COR-L47 (cell line): ENCODE measurements at regions not wholly inside any gene's neighbourhood (a gene's known extent, or its start where the extent isn't known, plus 50 kb on each side); places are given as distances from the start of the nearest gene placed in this dataset.
A peak's percentile ranks its signal among the peaks of the same experiment; 100 is the strongest.

Experiments used
- DNase-seq: peaks from one replicate; lab custom pipeline; 2025; lab: John Stamatoyannopoulos, UW

DNA sequence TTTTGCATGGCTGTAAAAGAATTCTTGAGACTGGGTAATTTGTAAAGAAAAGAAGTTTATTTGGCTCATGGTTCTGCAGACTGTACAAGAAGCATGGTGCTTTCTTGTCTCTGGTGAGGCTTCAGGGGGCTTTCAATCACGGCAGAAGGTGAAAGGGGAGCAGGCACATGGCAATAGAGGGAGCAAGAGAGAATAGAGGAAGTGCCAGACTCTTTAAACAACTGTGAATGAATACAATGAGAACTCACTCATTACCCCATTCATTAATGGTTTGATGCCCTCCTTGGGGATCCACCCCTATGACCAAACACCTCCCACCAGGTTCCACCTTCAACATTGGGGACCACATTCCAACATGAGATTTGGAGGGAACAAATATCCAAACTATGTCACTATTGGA, 463.5 kb downstream of the MTX2 start:
- no peak for DNase-seq

- DNase-seq: no peak
Observed at GRCh38 chr2:176733698-176734430, 464.6 kb downstream of the MTX2 start.

GRCh38 chr2:176734868-176735267, 465.6 kb downstream of the MTX2 start:
- no peak for DNase-seq

DNA sequence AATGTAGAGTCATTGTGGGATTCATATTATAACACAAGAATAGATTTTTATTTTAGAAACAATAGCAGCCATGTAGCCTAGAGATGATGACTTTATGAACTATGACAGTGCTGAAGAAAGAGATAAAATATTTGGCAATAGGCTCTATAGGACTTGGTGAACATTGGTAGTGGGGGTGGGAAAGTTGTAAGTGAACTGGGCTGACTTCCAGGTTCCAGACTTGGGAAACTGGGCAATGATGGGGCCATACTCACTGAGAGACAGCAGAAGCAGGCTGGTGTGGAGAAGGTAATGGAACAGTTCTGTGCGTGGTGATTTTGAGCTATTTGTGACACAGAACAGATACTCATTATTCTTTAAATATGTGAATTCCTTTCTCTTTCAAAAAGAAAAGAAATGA, 470.3 kb upstream of the HNRNPA3 start:
- DNase-seq: no peak

DNA sequence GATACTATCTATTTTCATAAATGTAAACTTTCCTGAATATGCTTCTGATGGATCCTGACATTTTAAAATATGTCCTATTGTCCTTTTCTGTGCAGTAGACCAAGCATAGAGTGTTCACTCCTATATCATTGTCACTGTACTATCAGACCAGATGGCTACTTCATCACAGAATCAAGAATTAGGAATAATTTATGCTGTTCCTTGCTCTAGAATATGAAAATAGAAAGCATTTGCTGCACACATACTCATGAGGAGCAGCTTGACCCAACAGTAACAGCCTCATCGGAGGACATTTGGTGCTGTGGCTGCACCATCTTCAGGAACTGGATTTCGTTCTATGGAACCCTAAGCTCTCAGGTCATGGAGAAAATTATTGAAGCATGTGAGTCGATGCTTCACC, 468.9 kb upstream of the HNRNPA3 start:
- no peak for DNase-seq

- no peak for DNase-seq
Observed at GRCh38 chr2:176744146-176744545, 468.4 kb upstream of the HNRNPA3 start.

GRCh38 chr2:176745543-176746200, 466.9 kb upstream of the HNRNPA3 start:
- no peak for DNase-seq

DNA sequence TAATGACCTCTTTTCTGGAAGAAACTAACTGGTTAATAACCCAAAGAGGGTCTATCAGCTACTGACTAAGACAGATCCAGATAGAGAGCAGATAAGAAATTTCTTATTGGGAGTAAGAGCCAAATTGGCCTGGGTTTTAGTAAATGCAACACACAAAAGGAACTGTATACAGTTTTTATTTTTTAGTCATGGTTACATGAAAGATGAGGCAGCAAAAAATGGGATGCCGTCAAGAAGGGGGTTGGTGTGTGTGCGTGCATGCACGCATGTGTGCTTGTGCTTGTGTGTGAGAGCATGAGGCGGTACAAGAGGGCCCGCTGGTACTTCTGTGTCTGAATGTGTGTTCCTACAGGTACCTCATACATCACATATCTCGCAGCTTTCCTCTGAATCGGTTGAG, 466.2 kb upstream of the HNRNPA3 start:
- DNase-seq: no peak

GRCh38 chr2:176747506-176747905, 465.1 kb upstream of the HNRNPA3 start:
- no peak for DNase-seq

DNA sequence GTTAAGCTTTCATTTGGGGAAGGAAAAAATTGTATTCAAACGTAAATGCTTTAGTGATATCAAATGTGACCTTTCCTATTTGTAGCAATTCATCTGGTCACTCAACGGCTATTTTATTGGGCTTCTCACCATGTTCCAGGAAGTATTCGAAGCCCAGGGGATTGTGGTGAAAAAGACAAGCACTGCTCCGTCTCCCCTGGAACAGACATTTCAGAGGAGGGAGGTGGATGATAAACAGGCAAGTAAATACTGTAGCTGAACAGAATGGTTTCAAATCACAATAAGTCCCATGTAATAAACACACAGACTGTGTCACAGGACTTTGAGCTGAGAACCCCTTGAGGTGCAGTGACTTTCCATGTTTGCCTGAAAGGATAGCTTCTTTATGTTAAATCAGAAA, 464.7 kb upstream of the HNRNPA3 start:
- no peak for DNase-seq

DNA sequence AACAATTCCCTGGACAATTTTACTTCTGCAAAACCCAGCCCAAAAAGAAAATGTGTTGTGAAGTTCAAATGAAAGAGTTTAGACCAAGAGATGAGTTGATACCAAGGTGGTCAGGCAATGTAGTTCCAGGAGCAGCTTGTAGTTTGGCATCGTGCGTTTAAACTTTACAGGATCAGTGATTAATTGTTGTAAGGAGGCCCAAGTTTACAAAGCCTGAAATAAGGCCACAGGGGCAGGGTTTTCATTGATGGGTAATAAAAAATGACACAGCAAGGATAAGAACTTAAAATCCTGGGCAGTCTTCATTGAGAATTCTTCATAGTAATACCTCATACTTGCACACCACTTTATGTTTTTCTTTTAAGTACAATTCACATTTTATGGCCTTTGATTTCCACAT, 463.9 kb upstream of the HNRNPA3 start:
- DNase-seq: no peak

GRCh38 chr2:176751314-176752227, 461.0 kb upstream of the HNRNPA3 start:
- DNase-seq: no peak

DNA sequence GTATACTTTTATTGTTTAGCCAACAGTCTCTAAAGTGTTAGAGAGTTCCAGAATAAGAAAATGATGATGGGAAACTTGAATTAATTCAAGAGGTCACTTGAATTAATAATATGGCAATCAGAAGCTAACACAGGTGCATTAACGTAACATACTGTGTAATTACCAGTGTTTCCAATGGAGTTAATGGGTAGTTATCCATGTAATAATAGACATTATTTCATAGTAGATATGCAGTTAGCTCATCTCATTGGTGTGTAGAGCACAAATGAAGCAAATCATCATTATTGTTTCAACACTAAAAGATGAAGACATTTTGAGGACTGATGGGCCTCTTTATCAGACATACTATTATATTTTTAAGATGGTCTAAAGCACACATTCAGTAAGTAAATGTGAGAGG, 460.3 kb upstream of the HNRNPA3 start:
- DNase-seq: no peak

GRCh38 chr2:176753205-176753604, 459.4 kb upstream of the HNRNPA3 start:
- DNase-seq: no peak

- no peak for DNase-seq
Observed at GRCh38 chr2:176753752-176754474, 458.7 kb upstream of the HNRNPA3 start.

- DNase-seq: no peak
Observed at GRCh38 chr2:176755537-176756135, 457.0 kb upstream of the HNRNPA3 start.

DNA sequence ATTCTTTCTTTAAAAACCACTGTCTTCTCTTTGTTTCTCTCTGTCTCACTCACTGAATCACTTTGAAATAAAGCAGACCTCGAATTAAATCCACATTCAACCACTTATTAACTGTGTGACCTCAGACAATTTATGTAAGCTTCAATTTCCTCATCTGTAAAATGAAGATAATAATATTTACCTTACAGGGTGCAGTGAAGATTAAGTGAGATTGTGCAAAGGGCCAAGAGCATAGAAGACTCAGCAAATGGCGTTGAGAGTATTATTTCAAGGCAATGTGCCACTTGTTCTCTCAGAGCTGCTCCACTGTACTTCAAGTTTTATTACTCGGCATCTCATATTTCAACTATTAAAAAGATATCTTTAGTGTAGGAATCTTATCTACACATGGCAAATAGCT, 454.2 kb upstream of the HNRNPA3 start:
- no peak for DNase-seq

DNA sequence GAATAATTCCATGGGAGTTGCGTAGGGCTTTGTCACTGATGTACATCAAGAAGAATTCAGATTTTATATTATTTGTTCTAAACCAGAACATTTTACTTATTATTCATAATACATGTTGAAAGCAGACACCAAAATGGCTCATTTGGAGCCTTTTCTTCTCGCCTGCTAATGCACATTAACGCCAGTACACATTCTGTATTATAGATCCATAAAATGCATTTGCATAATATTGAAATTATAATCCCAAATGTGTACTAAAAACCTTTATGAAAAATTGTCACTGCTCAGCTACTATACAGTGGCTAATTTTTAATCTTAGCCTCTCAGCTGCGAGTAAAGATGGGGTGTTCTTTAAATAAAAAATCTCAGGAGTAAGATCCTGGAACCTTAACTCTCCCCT, 452.2 kb upstream of the HNRNPA3 start:
- DNase-seq: no peak

GRCh38 chr2:176763130-176763529, 449.5 kb upstream of the HNRNPA3 start:
- DNase-seq: no peak

DNA sequence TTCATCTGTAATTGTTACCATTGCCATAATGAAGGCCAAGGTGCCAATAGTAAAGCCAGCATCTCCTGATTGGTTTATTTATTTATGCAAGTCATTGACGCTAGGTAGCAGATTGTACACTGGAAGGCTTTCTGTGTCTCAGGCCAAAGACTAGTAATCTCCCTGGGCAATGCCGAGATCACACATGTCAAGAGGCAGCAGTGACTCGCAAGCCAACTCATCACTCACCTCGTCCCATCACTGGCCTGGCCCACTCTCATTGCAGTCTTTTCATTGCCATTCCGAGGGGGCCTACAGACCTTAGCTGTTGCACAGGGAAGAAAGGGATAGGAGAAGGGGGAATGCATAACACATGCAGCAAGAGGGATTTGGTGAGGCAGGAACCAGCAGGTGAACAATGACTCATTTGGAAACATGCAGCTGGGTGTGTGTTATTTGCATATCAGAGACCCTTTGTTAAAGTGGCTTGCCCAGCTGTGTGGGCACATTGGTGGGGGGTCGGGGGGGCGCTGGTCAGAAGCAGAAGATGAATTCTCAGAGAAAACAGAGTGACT, 448.7 kb upstream of the HNRNPA3 start:
- DNase-seq: peak; percentile 62

GRCh38 chr2:176764921-176765320, 447.7 kb upstream of the HNRNPA3 start:
- no peak for DNase-seq
